K562 (cell line): ENCODE measurements at regions not wholly inside any gene's neighbourhood (a gene's known extent, or its start where the extent isn't known, plus 50 kb on each side); places are given as distances from the start of the nearest gene placed in this dataset.

Experiments used
- ATAC-seq: fragments of 200-7000 bp; cut with Tn5 transposase; 3 replicates; pipeline ENCODE4 v1.9.1; 2020; ENCODE audit warnings: moderate library complexity
- BruUV-seq: library from RNA; stranded (reverse); fragments of 400-500 nt; replicated peaks from 2 replicates; lab custom pipeline; 2021; lab: Mats Ljungman, UMichigan
- CTCF ChIA-PET: fragments of 300-600 bp; formaldehyde crosslinking; extraction: SDS; loops from one replicate; lab custom pipeline; 2021; ENCODE audit warnings: low intra/inter-chr PET ratio; lab: Yijun Ruan, JAX
- POLR2A ChIA-PET: fragments of 300-600, 350-650 bp; sonication (Branson Sonifier 250); formaldehyde crosslinking; extraction: SDS; loops from one replicate; lab custom pipeline; 2021; ENCODE audit warnings: antibody characterized with exemption, inconsistent platforms; lab: Yijun Ruan, JAX
- DNase-seq, 4 experiments: peaks; one replicate each; pipeline versions ENCODE4 v3.0.0 to v3.0.0-alpha.2; 2011 to 2018; ENCODE audit warnings: low spot score in 3 of 4, mixed read lengths in 3 of 4; ENCODE audit errors: extremely low read depth in 1 of 4
- FAIRE-seq: peaks from 2 replicates; lab custom pipeline; 2011; peaks lifted over from hg19 to GRCh38; lab: Jason Lieb, UNC
- H2AFZ ChIP-seq: 2 replicates; pipeline ENCODE4 v1.6.0; 2011; ENCODE audit warnings: low read depth, low read length, control low read depth, inconsistent platforms
- H3K27ac ChIP-seq: fragments of 200-600 bp; 3 replicates; pipeline ENCODE4 v1.8.0; 2011; ENCODE audit warnings: low read depth, mild to moderate bottlenecking, control low read depth, inconsistent platforms, low read length, moderate library complexity, mixed read lengths; ENCODE audit errors: extremely low read depth
- H3K27me3 ChIP-seq, 2 experiments: fragments of 300-600 bp in 1 of 2; 2 replicates in 1 of 2; 3 replicates in 1 of 2; pipeline versions ENCODE4 v1.6.0 to v1.8.0; 2011; ENCODE audit warnings: inconsistent platforms in 2 of 2, low read length in 2 of 2, mild to moderate bottlenecking in 1 of 2, mixed read lengths in 1 of 2, moderate library complexity in 1 of 2; ENCODE audit not compliant: control insufficient read depth in 2 of 2, insufficient read depth in 2 of 2
- H3K36me3 ChIP-seq: fragments of 300-600 bp; 3 replicates; pipeline ENCODE4 v1.8.0; 2011; ENCODE audit warnings: mild to moderate bottlenecking, low read length, inconsistent platforms; ENCODE audit not compliant: control insufficient read depth, insufficient read depth
- H3K4me1 ChIP-seq, 2 experiments: fragments of 200-600 bp in 1 of 2; replicated peaks in 1 of 2; 2 replicates in 1 of 2; 3 replicates in 1 of 2; pipeline versions ENCODE4 v1.5.1 to v1.8.0; 2011; ENCODE audit warnings: inconsistent platforms in 2 of 2, low read length in 2 of 2, mild to moderate bottlenecking in 1 of 2, mixed read lengths in 1 of 2, moderate library complexity in 1 of 2; ENCODE audit not compliant: control insufficient read depth in 2 of 2, insufficient read depth in 2 of 2
- H3K4me2 ChIP-seq: 2 replicates; pipeline ENCODE4 v1.6.1; 2011; ENCODE audit warnings: low read length, control low read depth, inconsistent platforms, mixed read lengths; ENCODE audit not compliant: insufficient read depth
- H3K4me3 ChIP-seq: fragments of 200-600 bp; sonication (generic), shearing (Covaris generic); 2 replicates; pipeline ENCODE4 v1.5.1; 2016; ENCODE audit warnings: control low read depth, inconsistent platforms
- H3K79me2 ChIP-seq: fragments of 200-600 bp; 3 replicates; pipeline ENCODE4 v1.8.0; 2011; ENCODE audit warnings: low read length, inconsistent platforms; ENCODE audit not compliant: control insufficient read depth, insufficient read depth
- H3K9ac ChIP-seq, 2 experiments: 2 replicates each; pipeline versions ENCODE4 v1.6.0 to v1.6.1; 2011; ENCODE audit warnings: low read depth in 2 of 2, low read length in 2 of 2, control low read depth in 1 of 2, inconsistent platforms in 1 of 2, mild to moderate bottlenecking in 1 of 2, mixed read lengths in 1 of 2; ENCODE audit not compliant: insufficient read depth in 1 of 2
- H3K9me1 ChIP-seq: one replicate; pipeline ENCODE4 v1.6.0; 2011; ENCODE audit warnings: inconsistent platforms, mild to moderate bottlenecking, low read length, moderate library complexity; ENCODE audit not compliant: control insufficient read depth, insufficient read depth
- H3K9me3 ChIP-seq: replicated peaks from 2 replicates; pipeline ENCODE4 v1.5.1; 2011; ENCODE audit warnings: low read depth, low read length, inconsistent platforms; ENCODE audit not compliant: control insufficient read depth, insufficient read depth
- H4K20me1 ChIP-seq: replicated peaks from 2 replicates; pipeline ENCODE4 v1.6.1; 2011; ENCODE audit warnings: low read length, inconsistent platforms, mixed read lengths; ENCODE audit not compliant: control insufficient read depth, insufficient read depth
- GATAD2B ChIP-seq: fragments of 450-650 bp; IDR thresholded peaks from 2 replicates; pipeline ENCODE4 v1.6.1; 2017; ENCODE audit warnings: mild to moderate bottlenecking, borderline replicate concordance
- HMGXB4 ChIP-seq: sonication (generic); formaldehyde crosslinking; IDR thresholded peaks from 2 replicates; pipeline ENCODE4 v1.8.1; 2023; ENCODE audit warnings: mild to moderate bottlenecking, missing genetic modification reagents
- MLX ChIP-seq, 2 experiments: fragments of 450-650 bp in 1 of 2; sonication (generic) in 1 of 2; formaldehyde crosslinking; conservative IDR thresholded peaks; 2 replicates each; pipeline versions ENCODE4 v1.4.0 to v1.8.1; 2020 to 2022; ENCODE audit warnings: mild to moderate bottlenecking in 1 of 2, missing genetic modification reagents in 1 of 2
- PRPF4 ChIP-seq: fragments of 200-400 bp; formaldehyde crosslinking; IDR thresholded peaks from one replicate; pipeline ENCODE4 v1.6.1; 2017; ENCODE audit warnings: low read length, low read depth, mild to moderate bottlenecking; ENCODE audit not compliant: insufficient read depth, poor library complexity, severe bottlenecking
- TBP ChIP-seq: optimal IDR thresholded peaks from 2 replicates; pipeline ENCODE3; 2011; ENCODE audit warnings: low read depth, low read length, improper control_type of control experiment
- WGBS: fragments of 100-300 bp; shearing (Covaris generic); methylation state at CpG from one replicate; pipeline ENCODE4 v1.1.6; 2016; ENCODE audit warnings: low coverage, mixed read lengths; ENCODE audit not compliant: insufficient coverage; ENCODE audit errors: missing lambda C conversion rate; 5-methylcytosine and 5-hydroxymethylcytosine counted together
- in situ Hi-C: fragments of 300-500 bp; cut with MboI; formaldehyde crosslinking; loops from 4 replicates; pipeline ENCODE4 v1.15.0; 2018; ENCODE audit warnings: inconsistent platforms, mixed read lengths
- intact Hi-C: fragments of 100-400 bp; cut with micrococcal nuclease; formaldehyde crosslinking; loops from 2 replicates; pipeline ENCODE4 v1.14.2; 2022

- TF ChIP-seq TBP = no peak
- TF ChIP-seq HMGXB4 (CRISPR knock-in tag) = no peak
- no peak for TF ChIP-seq MLX (CRISPR knock-in tag; conservative IDR thresholded peaks at IDR 0.05)
- TF ChIP-seq PRPF4 = no peak
- no peak for TF ChIP-seq GATAD2B
- WGBS = 57% methylated on average over 14 of the region's 24 CpGs
- BruUV-seq = no TSS peak
- peaks cover 0 to 36% of the 10 kb centered on the region in 2 experiments; a peak in 2 of 5 replicates for H3K4me1 ChIP-seq
- DNase-seq (no peak), FAIRE-seq (no peak), ATAC-seq (no peak)
- H3K4me2 ChIP-seq = no peak overlapping the region
- no peaks in the 10 kb centered on the region for H3K36me3 ChIP-seq
- H3K4me3 ChIP-seq = no peak overlapping the region
- no peak overlapping the region for H3K27ac ChIP-seq
- ChIA-PET POLR2A (interaction anchor here (0.6 to 0.7 kb wide), 2 partner anchors 157 to 270 kb away, joined by 3 to 4 read pairs; no protein-coding TSS in a partner anchor), CTCF (no interaction called here)
- H3K9me3 ChIP-seq = no peaks in the 10 kb centered on the region
- H2AFZ ChIP-seq = no peak overlapping the region
- peaks cover 0 to 5% of the 10 kb centered on the region in 2 experiments; a peak in 1 of 5 replicates for H3K27me3 ChIP-seq
- intact Hi-C loops = loop anchor here (10.0 kb wide), 1 partner anchor 47 kb away; no protein-coding TSS in a partner anchor
- in situ Hi-C loops = no loop called here
- peak overlapping the region in 1 of 2 experiments; percentile 64; a peak in 1 of 4 replicates for H3K9ac ChIP-seq
- H3K9me1 ChIP-seq = no peaks in the 10 kb centered on the region
- no peaks in the 10 kb centered on the region for H4K20me1 ChIP-seq
- H3K79me2 ChIP-seq = no peaks in the 10 kb centered on the region
Measured at GRCh38 chr9:129557192-129558036, 63.5 kb downstream of the C9orf50 start.
